Neuronal stem cell (in vitro differentiated cells): ENCODE measurements at regions not wholly inside any gene's neighbourhood (a gene's known extent, or its start where the extent isn't known, plus 50 kb on each side); places are given as distances from the start of the nearest gene placed in this dataset.
A peak's percentile ranks its signal among the peaks of the same experiment; 100 is the strongest.

Source experiments
- DNase-seq: peaks from one replicate; pipeline ENCODE4 v3.0.0-alpha.2; 2013; ENCODE audit warnings: low spot score
- H2AFZ ChIP-seq: one replicate; pipeline ENCODE4 v1.6.1; 2013; ENCODE audit warnings: mild to moderate bottlenecking, low read length, inconsistent platforms
- H2AK5ac ChIP-seq: 2 replicates; pipeline ENCODE4 v1.6.1; 2013; ENCODE audit warnings: low read depth, mild to moderate bottlenecking, inconsistent platforms, low read length, moderate library complexity, mixed read lengths
- H2BK120ac ChIP-seq: 2 replicates; pipeline ENCODE4 v1.6.1; 2013; ENCODE audit warnings: low read depth, mild to moderate bottlenecking, inconsistent platforms, low read length, moderate library complexity, mixed read lengths
- H2BK12ac ChIP-seq: one replicate; pipeline ENCODE4 v1.6.1; 2013; ENCODE audit warnings: low read length, inconsistent platforms
- H2BK15ac ChIP-seq: 2 replicates; pipeline ENCODE4 v1.6.1; 2013; ENCODE audit warnings: mild to moderate bottlenecking, low read length, inconsistent platforms, mixed read lengths
- H2BK5ac ChIP-seq: one replicate; pipeline ENCODE4 v1.6.1; 2013; ENCODE audit warnings: inconsistent platforms, mild to moderate bottlenecking, low read length, moderate library complexity
- H3K14ac ChIP-seq: one replicate; pipeline ENCODE4 v1.6.1; 2013; ENCODE audit warnings: low read length, inconsistent platforms
- H3K18ac ChIP-seq: 2 replicates; pipeline ENCODE4 v1.6.1; 2013; ENCODE audit warnings: low read length, inconsistent platforms
- H3K23ac ChIP-seq: 2 replicates; pipeline ENCODE4 v1.6.1; 2013; ENCODE audit warnings: low read depth, mild to moderate bottlenecking, mixed read lengths, low read length, inconsistent platforms; ENCODE audit not compliant: poor library complexity
- H3K27ac ChIP-seq: replicated peaks from 3 replicates; pipeline ENCODE4 v1.5.1; 2013; ENCODE audit warnings: low read length, inconsistent platforms
- H3K27me3 ChIP-seq, 3 experiments: 2 replicates each; pipeline ENCODE4 v1.6.1; 2013; ENCODE audit warnings: low read length in 3 of 3, mild to moderate bottlenecking in 2 of 3, inconsistent platforms in 1 of 3, low read depth in 1 of 3, mixed read lengths in 1 of 3, moderate library complexity in 1 of 3; ENCODE audit not compliant: control insufficient read depth in 3 of 3, insufficient read depth in 3 of 3
- H3K36me3 ChIP-seq, 2 donors: replicated peaks in 1 of 2; 2 replicates each; pipeline ENCODE4 v1.6.1; 2013; ENCODE audit warnings: low read length in 2 of 2; ENCODE audit not compliant: control insufficient read depth in 2 of 2, insufficient read depth in 2 of 2
- H3K4ac ChIP-seq: 2 replicates; pipeline ENCODE4 v1.6.1; 2013; ENCODE audit warnings: inconsistent platforms, mild to moderate bottlenecking, low read length, moderate library complexity
- H3K4me1 ChIP-seq, 2 donors: 1 replicate in 1 of 2; 2 replicates in 1 of 2; pipeline ENCODE4 v1.6.1; 2013; ENCODE audit warnings: low read length in 2 of 2, low read depth in 1 of 2; ENCODE audit not compliant: control insufficient read depth in 2 of 2, insufficient read depth in 1 of 2
- H3K4me2 ChIP-seq: one replicate; pipeline ENCODE4 v1.6.1; 2013; ENCODE audit warnings: mild to moderate bottlenecking, low read length, inconsistent platforms; ENCODE audit not compliant: insufficient read depth, poor library complexity, severe bottlenecking
- H3K4me3 ChIP-seq, 2 donors: 2 replicates each; pipeline ENCODE4 v1.5.1; 2013; ENCODE audit warnings: low read length in 2 of 2, mild to moderate bottlenecking in 2 of 2, inconsistent platforms in 1 of 2, moderate library complexity in 1 of 2
- H3K79me1 ChIP-seq: one replicate; pipeline ENCODE4 v1.6.1; 2013; ENCODE audit warnings: low read depth, mild to moderate bottlenecking, inconsistent platforms, low read length, moderate library complexity
- H3K9ac ChIP-seq: one replicate; pipeline ENCODE4 v1.6.1; 2013; ENCODE audit warnings: mild to moderate bottlenecking, low read depth, low read length, inconsistent platforms; ENCODE audit not compliant: poor library complexity
- H3K9me3 ChIP-seq, 2 donors: replicated peaks in 1 of 2; 2 replicates each; pipeline versions ENCODE3 to v1.6.1; 2013; ENCODE audit warnings: low read length in 2 of 2, mild to moderate bottlenecking in 2 of 2, inconsistent platforms in 1 of 2, low read depth in 1 of 2, mixed read lengths in 1 of 2, moderate library complexity in 1 of 2; ENCODE audit not compliant: control insufficient read depth in 2 of 2, insufficient read depth in 1 of 2
- H4K8ac ChIP-seq: one replicate; pipeline ENCODE4 v1.6.1; 2013; ENCODE audit warnings: low read depth, mild to moderate bottlenecking, inconsistent platforms, low read length, moderate library complexity
- H4K91ac ChIP-seq: one replicate; pipeline ENCODE4 v1.6.1; 2013; ENCODE audit warnings: low read length, low read depth, mild to moderate bottlenecking, inconsistent platforms; ENCODE audit not compliant: poor library complexity
- WGBS, 2 donors: extraction: QIAGEN DNeasy Blood & Tissue Kit; methylation state at CpG; one replicate each; pipeline ENCODE4 v1.1.7; 2013; ENCODE audit warnings: missing lambda C conversion rate in 2 of 2, mixed read lengths in 1 of 2; ENCODE audit not compliant: insufficient read length in 2 of 2, insufficient replicate concordance in 1 of 2; ENCODE audit errors: extremely low coverage in 2 of 2; 5-methylcytosine and 5-hydroxymethylcytosine counted together

- no peaks in the 10 kb centered on the region for H3K27me3 ChIP-seq
- H2BK15ac ChIP-seq, result no peak overlapping the region
- H3K9ac ChIP-seq, result no peak overlapping the region
- H3K4me1 ChIP-seq, result no peaks in the 10 kb centered on the region
- no peaks in the 10 kb centered on the region for H3K36me3 ChIP-seq
- no peak overlapping the region for H4K8ac ChIP-seq
- no peak overlapping the region for H3K23ac ChIP-seq
- H3K9me3 ChIP-seq, result no peaks in the 10 kb centered on the region
- H2BK12ac ChIP-seq, result no peak overlapping the region
- no peak overlapping the region for H3K27ac ChIP-seq
- H3K14ac ChIP-seq, result no peak overlapping the region
- H2BK5ac ChIP-seq, result no peak overlapping the region
- H4K91ac ChIP-seq, result no peak overlapping the region
- no peak overlapping the region for H2AFZ ChIP-seq
- H2AK5ac ChIP-seq, result no peak overlapping the region
- H3K4ac ChIP-seq, result no peak overlapping the region
- 100% methylated on average over 1 of the region's 6 CpGs; no CpG with 5 or more reads in 1 of the 2 donors for WGBS, 2 donors
- H3K4me2 ChIP-seq, result no peak overlapping the region
- H2BK120ac ChIP-seq, result no peak overlapping the region
- H3K18ac ChIP-seq, result no peak overlapping the region
- H3K79me1 ChIP-seq, result no peaks in the 10 kb centered on the region
- peak; percentile 9 for DNase-seq
- H3K4me3 ChIP-seq, result no peak overlapping the region
Observed at GRCh38 chr2:196337208-196337953, 166.0 kb upstream of the STK17B start.

- Histone ChIP-seq H3K36me3 (no peaks in the 10 kb centered on the region), H3K27me3 (no peaks in the 10 kb centered on the region), H2BK15ac (no peak overlapping the region), H3K79me1 (no peaks in the 10 kb centered on the region), H2BK120ac (no peak overlapping the region), H2AK5ac (no peak overlapping the region), H3K9me3 (no peaks in the 10 kb centered on the region), H3K4ac (no peak overlapping the region), H2BK12ac (no peak overlapping the region), H3K4me1 (no peaks in the 10 kb centered on the region), H4K91ac (no peak overlapping the region), H2AFZ (no peak overlapping the region), H3K4me2 (no peak overlapping the region), H4K8ac (no peak overlapping the region), H3K23ac (no peak overlapping the region), H3K14ac (no peak overlapping the region), H2BK5ac (no peak overlapping the region), H3K18ac (no peak overlapping the region), H3K9ac (no peak overlapping the region), H3K4me3 (no peak overlapping the region), H3K27ac (no peak overlapping the region)
- no CpG with 5 or more reads among the region's 2 CpGs for WGBS, 2 donors
- no peak for DNase-seq
Observed at GRCh38 chr2:196338440-196338839, 167.1 kb upstream of the STK17B start.

GRCh38 chr2:196341277-196341841, 170.0 kb upstream of the STK17B start:
- H3K36me3 ChIP-seq, result no peaks in the 10 kb centered on the region
- H3K23ac ChIP-seq, result no peak overlapping the region
- WGBS, 2 donors, result no CpG with 5 or more reads among the region's 2 CpGs
- H3K9me3 ChIP-seq, result no peaks in the 10 kb centered on the region
- no peak overlapping the region for H3K27ac ChIP-seq
- no peak overlapping the region for H2BK15ac ChIP-seq
- no peaks in the 10 kb centered on the region for H3K79me1 ChIP-seq
- H2BK120ac ChIP-seq, result no peak overlapping the region
- no peaks in the 10 kb centered on the region for H3K4me1 ChIP-seq
- no peak overlapping the region for H2AK5ac ChIP-seq
- H3K9ac ChIP-seq, result no peak overlapping the region
- no peak overlapping the region for H4K8ac ChIP-seq
- H4K91ac ChIP-seq, result no peak overlapping the region
- H3K14ac ChIP-seq, result no peak overlapping the region
- no peak for DNase-seq
- H2BK5ac ChIP-seq, result no peak overlapping the region
- no peak overlapping the region for H3K4me2 ChIP-seq
- no peak overlapping the region for H2AFZ ChIP-seq
- no peak overlapping the region for H3K4me3 ChIP-seq
- H3K4ac ChIP-seq, result no peak overlapping the region
- H3K18ac ChIP-seq, result no peak overlapping the region
- H2BK12ac ChIP-seq, result no peak overlapping the region
- no peaks in the 10 kb centered on the region for H3K27me3 ChIP-seq

GRCh38 chr2:196344397-196344796, 173.0 kb upstream of the STK17B start:
- Histone ChIP-seq H3K27me3 (no peaks in the 10 kb centered on the region), H3K4me1 (no peaks in the 10 kb centered on the region), H3K4me2 (no peak overlapping the region), H2AFZ (no peak overlapping the region), H2BK12ac (no peak overlapping the region), H3K23ac (no peak overlapping the region), H2BK15ac (no peak overlapping the region), H4K8ac (no peak overlapping the region), H3K27ac (no peak overlapping the region), H3K36me3 (no peaks in the 10 kb centered on the region), H3K9me3 (no peaks in the 10 kb centered on the region), H2BK5ac (no peak overlapping the region), H2AK5ac (no peak overlapping the region), H3K9ac (no peak overlapping the region), H3K4ac (no peak overlapping the region), H2BK120ac (no peak overlapping the region), H4K91ac (no peak overlapping the region), H3K18ac (no peak overlapping the region), H3K14ac (no peak overlapping the region), H3K4me3 (no peak overlapping the region), H3K79me1 (no peaks in the 10 kb centered on the region)
- no peak for DNase-seq
- no CpG with 5 or more reads among the region's 1 CpG for WGBS, 2 donors
